ENCODE measurements at regions not wholly inside any gene's neighbourhood (a gene's known extent, or its start where the extent isn't known, plus 50 kb on each side); places are given as distances from the start of the nearest gene placed in this dataset.
"Not testable (repeated sequence)": the region's sequence is repeated elsewhere in the genome, so short reads cannot be mapped to it uniquely, and the experiment has no call there.

DNA sequence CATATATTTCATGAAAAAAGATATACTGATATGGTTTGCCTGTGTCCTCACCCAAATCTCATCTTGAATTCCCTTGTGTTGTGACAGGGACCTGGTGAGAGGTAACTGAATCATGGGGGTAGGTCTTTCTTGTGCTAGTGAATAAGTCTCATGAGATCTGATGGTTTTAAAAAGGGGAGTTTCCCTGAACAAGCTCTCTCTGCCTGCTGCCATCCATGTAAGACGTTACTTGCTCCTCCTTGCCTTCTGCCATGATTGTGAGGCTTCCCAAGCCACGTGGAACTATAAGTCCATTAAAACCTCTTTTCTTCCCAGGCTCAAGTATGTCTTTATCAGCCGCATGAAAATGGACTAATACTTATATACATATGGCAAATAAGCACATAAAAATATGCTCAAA lies 274.8 kb upstream of the SDK2 start:
- H3K23me2 ChIP-seq (ENCODE audit: low read depth, low read length); DNase-seq (ENCODE audit: low read depth in 1 of 2, low spot score in 2 of 2); CTCF ChIA-PET (ENCODE audit: partially characterized antibody); H3K9ac ChIP-seq (replicated peaks in 1 of 4; ENCODE audit: extremely low read depth in 1 of 4, low read depth in 3 of 4, low read length in 3 of 4); H3K4me2 ChIP-seq (ENCODE audit: insufficient read depth in 1 of 2, low read depth in 2 of 2, low read length in 2 of 2); FAIRE-seq; H2AK5ac ChIP-seq (ENCODE audit: low read depth, low read length); H3K27ac ChIP-seq (ENCODE audit: low read depth, low read length); H3K36me3 ChIP-seq (ENCODE audit: control insufficient read depth in 2 of 4, insufficient read depth in 4 of 4, low read length in 3 of 4); H2BK12ac ChIP-seq (ENCODE audit: low read depth, low read length); H3K18ac ChIP-seq (ENCODE audit: extremely low read depth, low read length); POLR2A ChIA-PET (ENCODE audit: partially characterized antibody); H3K79me2 ChIP-seq (ENCODE audit: control insufficient read depth in 1 of 2, insufficient read depth in 2 of 2, low read length in 2 of 2); H4K20me1 ChIP-seq (replicated peaks in 1 of 2; ENCODE audit: control insufficient read depth in 1 of 2, insufficient read depth in 2 of 2, low read length in 2 of 2); H3K4ac ChIP-seq (replicated peaks; ENCODE audit: insufficient read length, low read depth, low read length); H3K9me3 ChIP-seq (ENCODE audit: insufficient read depth in 2 of 2, low read depth in 1 of 2, low read length in 1 of 2); H2BK120ac ChIP-seq (replicated peaks; ENCODE audit: low read depth, low read length); H3K14ac ChIP-seq (ENCODE audit: insufficient read length); H3K79me1 ChIP-seq (ENCODE audit: low read depth, low read length); H3K56ac ChIP-seq (replicated peaks; ENCODE audit: insufficient read length, low read depth, low read length); H3K4me3 ChIP-seq (ENCODE audit: extremely low read depth in 1 of 4, insufficient read depth in 2 of 4, low read depth in 3 of 4, low read length in 4 of 4); H4K5ac ChIP-seq (ENCODE audit: insufficient read length, low read depth, low read length); H2AFZ ChIP-seq (ENCODE audit: low read length); H4K91ac ChIP-seq (replicated peaks; ENCODE audit: insufficient read length, low read length); H3K4me1 ChIP-seq (replicated peaks in 1 of 4; ENCODE audit: control insufficient read depth in 3 of 4, insufficient read depth in 4 of 4, low read length in 3 of 4); H3K23ac ChIP-seq (ENCODE audit: insufficient read length); H2BK15ac ChIP-seq (ENCODE audit: low read length); H3K27me3 ChIP-seq (replicated peaks in 1 of 4; ENCODE audit: control insufficient read depth in 3 of 4, extremely low read depth in 1 of 4, insufficient read depth in 3 of 4, low read length in 3 of 4); H2BK20ac ChIP-seq (ENCODE audit: low read length); H2BK5ac ChIP-seq (ENCODE audit: low read depth, low read length); H4K8ac ChIP-seq (ENCODE audit: extremely low read depth, insufficient read depth, low read length): not testable (repeated sequence)
- WGBS, 2 experiments (ENCODE audit: extremely low coverage in 1 of 2, insufficient coverage in 1 of 2, insufficient read length in 1 of 2, insufficient replicate concordance in 2 of 2, low coverage in 1 of 2, low lambda C conversion rate in 2 of 2, missing lambda C conversion rate in 1 of 2), result 84% methylated on average over 3 of the region's 3 CpGs; no CpG with 5 or more reads in 1 of the 2 experiments
